K562 (cell line): ENCODE measurements at regions not wholly inside any gene's neighbourhood (a gene's known extent, or its start where the extent isn't known, plus 50 kb on each side); places are given as distances from the start of the nearest gene placed in this dataset.

Experiments used
- ATAC-seq: fragments of 200-7000 bp; cut with Tn5 transposase; 3 replicates; pipeline ENCODE4 v1.9.1; 2020; ENCODE audit warnings: moderate library complexity
- BruUV-seq: library from RNA; stranded (reverse); fragments of 400-500 nt; replicated peaks from 2 replicates; lab custom pipeline; 2021; lab: Mats Ljungman, UMichigan
- CTCF ChIA-PET: fragments of 300-600 bp; formaldehyde crosslinking; extraction: SDS; loops from one replicate; lab custom pipeline; 2021; ENCODE audit warnings: low intra/inter-chr PET ratio; lab: Yijun Ruan, JAX
- POLR2A ChIA-PET: fragments of 300-600, 350-650 bp; sonication (Branson Sonifier 250); formaldehyde crosslinking; extraction: SDS; loops from one replicate; lab custom pipeline; 2021; ENCODE audit warnings: antibody characterized with exemption, inconsistent platforms; lab: Yijun Ruan, JAX
- DNase-seq, 4 experiments: peaks; one replicate each; pipeline versions ENCODE4 v3.0.0 to v3.0.0-alpha.2; 2011 to 2018; ENCODE audit warnings: low spot score in 3 of 4, mixed read lengths in 3 of 4; ENCODE audit errors: extremely low read depth in 1 of 4
- FAIRE-seq: peaks from 2 replicates; lab custom pipeline; 2011; peaks lifted over from hg19 to GRCh38; lab: Jason Lieb, UNC
- H2AFZ ChIP-seq: 2 replicates; pipeline ENCODE4 v1.6.0; 2011; ENCODE audit warnings: low read depth, low read length, control low read depth, inconsistent platforms
- H3K27ac ChIP-seq: fragments of 200-600 bp; 3 replicates; pipeline ENCODE4 v1.8.0; 2011; ENCODE audit warnings: low read depth, mild to moderate bottlenecking, control low read depth, inconsistent platforms, low read length, moderate library complexity, mixed read lengths; ENCODE audit errors: extremely low read depth
- H3K27me3 ChIP-seq, 2 experiments: fragments of 300-600 bp in 1 of 2; 2 replicates in 1 of 2; 3 replicates in 1 of 2; pipeline versions ENCODE4 v1.6.0 to v1.8.0; 2011; ENCODE audit warnings: inconsistent platforms in 2 of 2, low read length in 2 of 2, mild to moderate bottlenecking in 1 of 2, mixed read lengths in 1 of 2, moderate library complexity in 1 of 2; ENCODE audit not compliant: control insufficient read depth in 2 of 2, insufficient read depth in 2 of 2
- H3K36me3 ChIP-seq: fragments of 300-600 bp; 3 replicates; pipeline ENCODE4 v1.8.0; 2011; ENCODE audit warnings: mild to moderate bottlenecking, low read length, inconsistent platforms; ENCODE audit not compliant: control insufficient read depth, insufficient read depth
- H3K4me1 ChIP-seq, 2 experiments: fragments of 200-600 bp in 1 of 2; replicated peaks in 1 of 2; 2 replicates in 1 of 2; 3 replicates in 1 of 2; pipeline versions ENCODE4 v1.5.1 to v1.8.0; 2011; ENCODE audit warnings: inconsistent platforms in 2 of 2, low read length in 2 of 2, mild to moderate bottlenecking in 1 of 2, mixed read lengths in 1 of 2, moderate library complexity in 1 of 2; ENCODE audit not compliant: control insufficient read depth in 2 of 2, insufficient read depth in 2 of 2
- H3K4me2 ChIP-seq: 2 replicates; pipeline ENCODE4 v1.6.1; 2011; ENCODE audit warnings: low read length, control low read depth, inconsistent platforms, mixed read lengths; ENCODE audit not compliant: insufficient read depth
- H3K4me3 ChIP-seq: fragments of 200-600 bp; sonication (generic), shearing (Covaris generic); 2 replicates; pipeline ENCODE4 v1.5.1; 2016; ENCODE audit warnings: control low read depth, inconsistent platforms
- H3K79me2 ChIP-seq: fragments of 200-600 bp; 3 replicates; pipeline ENCODE4 v1.8.0; 2011; ENCODE audit warnings: low read length, inconsistent platforms; ENCODE audit not compliant: control insufficient read depth, insufficient read depth
- H3K9ac ChIP-seq, 2 experiments: 2 replicates each; pipeline versions ENCODE4 v1.6.0 to v1.6.1; 2011; ENCODE audit warnings: low read depth in 2 of 2, low read length in 2 of 2, control low read depth in 1 of 2, inconsistent platforms in 1 of 2, mild to moderate bottlenecking in 1 of 2, mixed read lengths in 1 of 2; ENCODE audit not compliant: insufficient read depth in 1 of 2
- H3K9me1 ChIP-seq: one replicate; pipeline ENCODE4 v1.6.0; 2011; ENCODE audit warnings: inconsistent platforms, mild to moderate bottlenecking, low read length, moderate library complexity; ENCODE audit not compliant: control insufficient read depth, insufficient read depth
- H3K9me3 ChIP-seq: replicated peaks from 2 replicates; pipeline ENCODE4 v1.5.1; 2011; ENCODE audit warnings: low read depth, low read length, inconsistent platforms; ENCODE audit not compliant: control insufficient read depth, insufficient read depth
- H4K20me1 ChIP-seq: replicated peaks from 2 replicates; pipeline ENCODE4 v1.6.1; 2011; ENCODE audit warnings: low read length, inconsistent platforms, mixed read lengths; ENCODE audit not compliant: control insufficient read depth, insufficient read depth
- ERF ChIP-seq: fragments of 450-650 bp; formaldehyde crosslinking; IDR thresholded peaks from 2 replicates; pipeline ENCODE4 v1.4.0; 2020; ENCODE audit warnings: mild to moderate bottlenecking, mixed read lengths
- ETV5 ChIP-seq: sonication (generic); formaldehyde crosslinking; IDR thresholded peaks from 2 replicates; pipeline ENCODE4 v1.4.0; 2020; ENCODE audit warnings: low read depth, mild to moderate bottlenecking, missing genetic modification reagents
- KDM1A ChIP-seq, 2 experiments: fragments of 450-650 bp; IDR thresholded peaks; 2 replicates each; pipeline ENCODE4 v1.6.1; 2016; ENCODE audit warnings: mild to moderate bottlenecking in 2 of 2
- POU5F1 ChIP-seq: fragments of 150-350 bp; IDR thresholded peaks from 2 replicates; pipeline ENCODE4 v1.6.1; 2014; ENCODE audit warnings: borderline replicate concordance, low read length, low read depth, mild to moderate bottlenecking; ENCODE audit not compliant: partially characterized antibody
- PTTG1 ChIP-seq: fragments of 450-650 bp; IDR thresholded peaks from 2 replicates; pipeline ENCODE4 v1.6.1; 2016; ENCODE audit warnings: low read depth, mild to moderate bottlenecking, missing genetic modification characterization, missing compliant biosample characterization
- XRCC5 ChIP-seq: fragments of 200-400 bp; formaldehyde crosslinking; IDR thresholded peaks from 2 replicates; pipeline ENCODE4 v1.6.1; 2017; ENCODE audit warnings: low read depth, mild to moderate bottlenecking, low read length
- ZNF146 ChIP-seq: IDR thresholded peaks from one replicate; pipeline ENCODE4 v1.6.1; 2018; ENCODE audit warnings: missing compliant biosample characterization; ENCODE audit not compliant: unreplicated experiment
- ZNF165 ChIP-seq: fragments of 250-450 bp; sonication (Bioruptor Pico); IDR thresholded peaks from 2 replicates; pipeline ENCODE4 v1.4.0; 2020; ENCODE audit warnings: borderline replicate concordance
- ZNF347 ChIP-seq: fragments of 450-650 bp; formaldehyde crosslinking; IDR thresholded peaks from 2 replicates; pipeline ENCODE4 v1.4.0; 2020; ENCODE audit warnings: low read depth, mild to moderate bottlenecking, moderate library complexity
- WGBS: fragments of 100-300 bp; shearing (Covaris generic); methylation state at CpG from one replicate; pipeline ENCODE4 v1.1.6; 2016; ENCODE audit warnings: low coverage, mixed read lengths; ENCODE audit not compliant: insufficient coverage; ENCODE audit errors: missing lambda C conversion rate; 5-methylcytosine and 5-hydroxymethylcytosine counted together
- in situ Hi-C: fragments of 300-500 bp; cut with MboI; formaldehyde crosslinking; loops from 4 replicates; pipeline ENCODE4 v1.15.0; 2018; ENCODE audit warnings: inconsistent platforms, mixed read lengths
- intact Hi-C: fragments of 100-400 bp; cut with micrococcal nuclease; formaldehyde crosslinking; loops from 2 replicates; pipeline ENCODE4 v1.14.2; 2022
- TF ChIP-seq, protein P1 (sequence below), 3 experiments: IDR thresholded peaks in 2 of 3; conservative IDR thresholded peaks in 1 of 3; 2 replicates each; pipeline ENCODE4 v1.5.1; 2011 to 2012; ENCODE audit warnings: low read length in 3 of 3, mild to moderate bottlenecking in 3 of 3, control low read depth in 2 of 3, improper control_type of control experiment in 1 of 3, inconsistent platforms in 1 of 3, low read depth in 1 of 3, mixed read lengths in 1 of 3, moderate library complexity in 1 of 3; ENCODE audit not compliant: insufficient read depth in 2 of 3
- TF ChIP-seq, protein P2 (sequence below): fragments of 250-450 bp; sonication (Bioruptor Pico); IDR thresholded peaks from 2 replicates; pipeline ENCODE4 v1.4.0; 2020; ENCODE audit warnings: mild to moderate bottlenecking, moderate library complexity
- TF ChIP-seq, protein P3 (sequence below): fragments of 450-650 bp; IDR thresholded peaks from 2 replicates; pipeline ENCODE4 v1.6.1; 2016; ENCODE audit warnings: antibody characterized with exemption
- TF ChIP-seq, protein P4 (sequence below): fragments of 450-650 bp; formaldehyde crosslinking; conservative IDR thresholded peaks from 2 replicates; pipeline ENCODE4 v1.4.0; 2022; ENCODE audit warnings: mild to moderate bottlenecking, missing genetic modification characterization

DNA sequence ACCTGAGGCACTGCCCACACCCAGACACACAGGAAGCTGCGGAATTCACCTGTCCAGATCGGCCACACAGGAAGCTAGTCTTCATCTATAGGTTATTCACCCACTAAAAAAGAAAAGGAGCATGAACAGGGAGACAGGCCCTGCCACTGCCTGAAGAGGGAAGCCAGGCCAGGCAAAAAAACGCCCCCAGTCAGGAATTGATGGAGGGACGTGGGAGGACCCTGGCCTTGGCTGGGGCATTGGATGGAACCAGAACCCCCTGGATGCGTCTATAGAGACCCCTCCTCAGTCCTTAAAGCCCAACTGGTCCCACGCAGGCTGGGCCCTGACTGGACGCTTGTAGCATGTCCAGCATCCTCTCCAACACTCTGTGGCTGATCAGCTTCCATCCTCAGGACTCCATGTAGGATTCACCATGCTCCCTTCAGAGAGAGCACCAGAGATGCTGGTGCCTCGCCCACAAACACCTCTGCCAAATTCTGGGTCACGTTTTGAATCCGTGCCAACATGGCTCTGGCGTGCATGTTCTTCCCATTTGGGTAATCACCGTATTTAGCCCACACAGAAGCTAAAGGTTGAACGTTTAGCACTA lies 259.3 kb upstream of the TCERG1L start:
- ATAC-seq (no peak), FAIRE-seq (no peak), DNase-seq (no peak)
- BruUV-seq: no TSS peak
- no peak overlapping the region for H3K4me3 ChIP-seq
- H3K79me2 ChIP-seq: no peaks in the 10 kb centered on the region
- H3K36me3 ChIP-seq: no peaks in the 10 kb centered on the region
- H3K9me1 ChIP-seq: no peaks in the 10 kb centered on the region
- in situ Hi-C loops (no loop called here), intact Hi-C loops (no loop called here)
- H3K27me3 ChIP-seq: peaks cover 0 to 5% of the 10 kb centered on the region in 2 experiments; a peak in 1 of 5 replicates
- H2AFZ ChIP-seq: no peak overlapping the region
- WGBS: 0% methylated on average over 13 of the region's 13 CpGs
- no peaks in the 10 kb centered on the region for H4K20me1 ChIP-seq
- ChIA-PET POLR2A (no interaction called here), CTCF (no interaction called here)
- H3K9me3 ChIP-seq: no peaks in the 10 kb centered on the region
- no peak overlapping the region for H3K9ac ChIP-seq
- H3K27ac ChIP-seq: no peak overlapping the region
- H3K4me2 ChIP-seq: no peak overlapping the region
- TF ChIP-seq ETV5 (CRISPR knock-in tag) (no peak), ZNF146 (CRISPR knock-in tag) (no peak), ERF (CRISPR knock-in tag) (no peak), PTTG1 (tag) (no peak), XRCC5 (no peak), ZNF165 (no peak), POU5F1 (no peak), ZNF347 (no peak), KDM1A (IDR thresholded peaks at IDR 0.05) (no peak)
- TF ChIP-seq, protein P1, sequence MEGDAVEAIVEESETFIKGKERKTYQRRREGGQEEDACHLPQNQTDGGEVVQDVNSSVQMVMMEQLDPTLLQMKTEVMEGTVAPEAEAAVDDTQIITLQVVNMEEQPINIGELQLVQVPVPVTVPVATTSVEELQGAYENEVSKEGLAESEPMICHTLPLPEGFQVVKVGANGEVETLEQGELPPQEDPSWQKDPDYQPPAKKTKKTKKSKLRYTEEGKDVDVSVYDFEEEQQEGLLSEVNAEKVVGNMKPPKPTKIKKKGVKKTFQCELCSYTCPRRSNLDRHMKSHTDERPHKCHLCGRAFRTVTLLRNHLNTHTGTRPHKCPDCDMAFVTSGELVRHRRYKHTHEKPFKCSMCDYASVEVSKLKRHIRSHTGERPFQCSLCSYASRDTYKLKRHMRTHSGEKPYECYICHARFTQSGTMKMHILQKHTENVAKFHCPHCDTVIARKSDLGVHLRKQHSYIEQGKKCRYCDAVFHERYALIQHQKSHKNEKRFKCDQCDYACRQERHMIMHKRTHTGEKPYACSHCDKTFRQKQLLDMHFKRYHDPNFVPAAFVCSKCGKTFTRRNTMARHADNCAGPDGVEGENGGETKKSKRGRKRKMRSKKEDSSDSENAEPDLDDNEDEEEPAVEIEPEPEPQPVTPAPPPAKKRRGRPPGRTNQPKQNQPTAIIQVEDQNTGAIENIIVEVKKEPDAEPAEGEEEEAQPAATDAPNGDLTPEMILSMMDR (IDR thresholded peaks at IDR 0.05 in 2 of 3, conservative IDR thresholded peaks at IDR 0.05 in 1 of 3; ENCODE audit: insufficient read depth in 2 of 3, low read depth in 1 of 3, low read length in 3 of 3): no peak
- TF ChIP-seq, protein P2, sequence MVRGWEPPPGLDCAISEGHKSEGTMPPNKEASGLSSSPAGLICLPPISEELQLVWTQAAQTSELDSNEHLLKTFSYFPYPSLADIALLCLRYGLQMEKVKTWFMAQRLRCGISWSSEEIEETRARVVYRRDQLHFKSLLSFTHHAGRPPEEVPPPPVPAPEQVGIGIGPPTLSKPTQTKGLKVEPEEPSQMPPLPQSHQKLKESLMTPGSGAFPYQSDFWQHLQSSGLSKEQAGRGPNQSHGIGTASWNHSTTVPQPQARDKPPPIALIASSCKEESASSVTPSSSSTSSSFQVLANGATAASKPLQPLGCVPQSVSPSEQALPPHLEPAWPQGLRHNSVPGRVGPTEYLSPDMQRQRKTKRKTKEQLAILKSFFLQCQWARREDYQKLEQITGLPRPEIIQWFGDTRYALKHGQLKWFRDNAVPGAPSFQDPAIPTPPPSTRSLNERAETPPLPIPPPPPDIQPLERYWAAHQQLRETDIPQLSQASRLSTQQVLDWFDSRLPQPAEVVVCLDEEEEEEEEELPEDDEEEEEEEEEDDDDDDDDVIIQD (CRISPR knock-in tag): no peak
- TF ChIP-seq, protein P3, sequence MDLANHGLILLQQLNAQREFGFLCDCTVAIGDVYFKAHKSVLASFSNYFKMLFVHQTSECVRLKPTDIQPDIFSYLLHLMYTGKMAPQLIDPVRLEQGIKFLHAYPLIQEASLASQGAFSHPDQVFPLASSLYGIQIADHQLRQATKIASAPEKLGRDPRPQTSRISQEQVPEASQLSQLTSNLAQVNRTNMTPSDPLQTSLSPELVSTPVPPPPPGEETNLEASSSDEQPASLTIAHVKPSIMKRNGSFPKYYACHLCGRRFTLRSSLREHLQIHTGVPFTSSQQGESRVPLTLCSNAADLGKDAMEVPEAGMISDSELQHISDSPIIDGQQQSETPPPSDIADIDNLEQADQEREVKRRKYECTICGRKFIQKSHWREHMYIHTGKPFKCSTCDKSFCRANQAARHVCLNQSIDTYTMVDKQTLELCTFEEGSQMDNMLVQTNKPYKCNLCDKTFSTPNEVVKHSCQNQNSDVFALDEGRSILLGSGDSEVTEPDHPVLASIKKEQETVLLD: no peak
- TF ChIP-seq, protein P4, sequence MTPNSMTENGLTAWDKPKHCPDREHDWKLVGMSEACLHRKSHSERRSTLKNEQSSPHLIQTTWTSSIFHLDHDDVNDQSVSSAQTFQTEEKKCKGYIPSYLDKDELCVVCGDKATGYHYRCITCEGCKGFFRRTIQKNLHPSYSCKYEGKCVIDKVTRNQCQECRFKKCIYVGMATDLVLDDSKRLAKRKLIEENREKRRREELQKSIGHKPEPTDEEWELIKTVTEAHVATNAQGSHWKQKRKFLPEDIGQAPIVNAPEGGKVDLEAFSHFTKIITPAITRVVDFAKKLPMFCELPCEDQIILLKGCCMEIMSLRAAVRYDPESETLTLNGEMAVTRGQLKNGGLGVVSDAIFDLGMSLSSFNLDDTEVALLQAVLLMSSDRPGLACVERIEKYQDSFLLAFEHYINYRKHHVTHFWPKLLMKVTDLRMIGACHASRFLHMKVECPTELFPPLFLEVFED (CRISPR knock-in tag): no peak
- H3K4me1 ChIP-seq: no peaks in the 10 kb centered on the region
